H7 (cell line): ENCODE measurements at regions not wholly inside any gene's neighbourhood (a gene's known extent, or its start where the extent isn't known, plus 50 kb on each side); places are given as distances from the start of the nearest gene placed in this dataset.
"Not testable (repeated sequence)": the region's sequence is repeated elsewhere in the genome, so short reads cannot be mapped to it uniquely, and the experiment has no call there.

Source experiments
- DNase-seq: peaks from one replicate; pipeline ENCODE4 v3.0.0; 2012
- H3K27me3 ChIP-seq: 2 replicates; pipeline ENCODE4 v1.6.0; 2011; ENCODE audit warnings: mild to moderate bottlenecking, low read length; ENCODE audit not compliant: control insufficient read depth, insufficient read depth
- H3K36me3 ChIP-seq: replicated peaks from 2 replicates; pipeline ENCODE4 v1.5.1; 2011; ENCODE audit warnings: low read length; ENCODE audit not compliant: control insufficient read depth, insufficient read depth
- H3K4me3 ChIP-seq: 2 replicates; pipeline ENCODE4 v1.5.1; 2011; ENCODE audit warnings: low read depth, mild to moderate bottlenecking, control low read depth, low read length, moderate library complexity; ENCODE audit not compliant: insufficient read depth

DNA sequence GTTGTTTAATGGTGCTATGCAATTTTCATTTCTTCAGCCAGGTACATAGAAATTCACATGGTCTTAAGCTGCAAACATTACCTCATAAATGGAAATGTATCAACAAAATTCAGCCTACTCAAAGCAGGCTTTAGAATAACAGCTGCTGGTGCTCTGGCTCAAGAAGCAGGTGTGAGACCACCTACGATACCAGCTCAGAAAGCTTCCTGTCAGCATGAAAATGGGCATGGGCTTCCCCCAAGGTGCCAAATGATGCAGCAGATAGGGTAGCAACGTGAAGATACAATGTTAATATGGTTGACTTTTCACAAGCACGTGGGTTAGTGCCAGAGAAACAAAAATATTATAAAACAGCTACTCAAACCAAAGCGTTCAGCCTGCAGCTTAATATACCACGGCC, 343.4 kb upstream of the PRICKLE1 start:
- H3K27me3 ChIP-seq = no peaks in the 10 kb centered on the region

GRCh38 chr12:42926232-42926631, 336.7 kb upstream of the PRICKLE1 start:
- DNase-seq = no peak
- H3K4me3 ChIP-seq = no peak overlapping the region

More for the DNA sequence above, 343.4 kb upstream of the PRICKLE1 start:
- Histone ChIP-seq H3K4me3 (no peak overlapping the region), H3K36me3 (no peaks in the 10 kb centered on the region)
- no peak for DNase-seq

DNA sequence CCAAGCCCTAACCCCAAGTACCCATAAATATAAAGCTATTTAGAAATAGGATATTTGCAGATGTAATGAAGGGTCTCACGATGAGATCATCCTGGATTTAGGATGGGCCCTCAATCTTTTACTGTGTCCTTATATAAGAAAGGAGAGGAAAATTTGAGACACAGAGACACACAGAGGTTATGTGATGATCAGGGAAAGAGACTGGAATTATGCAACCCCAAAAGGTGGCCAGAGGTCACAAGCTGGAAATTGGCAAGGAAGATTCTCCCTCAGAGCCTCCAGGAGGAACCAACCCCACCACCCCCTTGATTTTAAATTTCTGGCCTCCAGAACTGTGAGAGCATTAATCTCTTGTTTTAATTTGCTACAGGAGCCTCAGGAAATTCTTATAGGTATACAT, 334.9 kb upstream of the PRICKLE1 start:
- Histone ChIP-seq H3K4me3 (no peak overlapping the region), H3K36me3 (no peaks in the 10 kb centered on the region)
- DNase-seq = no peak

More at GRCh38 chr12:42926232-42926631, 336.7 kb upstream of the PRICKLE1 start:
- Histone ChIP-seq H3K36me3 (no peaks in the 10 kb centered on the region), H3K27me3 (no peaks in the 10 kb centered on the region)

GRCh38 chr12:42923583-42923982, 334.0 kb upstream of the PRICKLE1 start:
- Histone ChIP-seq H3K27me3 (no peaks in the 10 kb centered on the region), H3K36me3 (no peaks in the 10 kb centered on the region), H3K4me3 (no peak overlapping the region)
- DNase-seq = no peak

More for the DNA sequence above, 334.9 kb upstream of the PRICKLE1 start:
- H3K27me3 ChIP-seq = no peaks in the 10 kb centered on the region

- no peak for DNase-seq
- Histone ChIP-seq H3K4me3 (no peak overlapping the region), H3K27me3 (no peaks in the 10 kb centered on the region), H3K36me3 (no peaks in the 10 kb centered on the region)
Observed at GRCh38 chr12:42923156-42923555, 333.6 kb upstream of the PRICKLE1 start.

- Histone ChIP-seq H3K27me3 (no peaks in the 10 kb centered on the region), H3K4me3 (no peak overlapping the region)
Observed at GRCh38 chr12:42922505-42922850, 332.9 kb upstream of the PRICKLE1 start.

DNA sequence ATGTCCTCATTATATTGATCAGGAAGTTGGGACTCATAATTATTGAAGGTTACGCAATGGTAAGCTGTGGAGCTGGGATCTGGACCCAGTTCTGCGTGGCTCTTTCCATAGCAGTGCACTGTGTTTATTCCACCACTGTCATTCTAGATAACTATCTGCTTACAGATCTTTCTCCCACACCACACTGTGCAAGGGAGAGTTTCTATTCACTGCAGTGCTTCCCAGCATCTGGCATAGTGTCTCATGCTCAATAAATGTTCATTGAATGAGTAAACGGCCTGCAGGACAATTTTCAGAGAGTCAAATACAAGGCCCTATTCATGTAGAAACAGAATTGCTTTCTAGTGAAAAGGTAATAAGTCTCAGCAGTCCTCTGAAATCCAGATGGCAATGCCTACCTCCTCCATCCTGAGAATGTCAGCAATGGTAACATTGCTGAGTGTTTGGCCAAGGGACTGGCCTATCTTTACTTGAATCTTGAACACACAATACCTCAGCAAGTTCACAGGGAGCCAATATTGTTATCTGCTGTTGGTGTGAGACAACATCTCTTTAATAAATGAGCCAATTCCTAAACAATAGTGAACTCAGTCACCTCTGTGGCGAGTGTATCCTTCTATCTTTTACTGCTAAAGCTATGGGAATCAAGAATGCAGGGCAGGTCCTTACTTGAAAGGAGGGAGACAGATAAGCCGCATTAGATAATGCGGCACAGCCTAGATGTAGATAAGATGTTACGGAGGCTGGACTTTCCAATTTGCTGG, 332.4 kb upstream of the PRICKLE1 start:
- no peak overlapping the region for H3K4me3 ChIP-seq
- H3K27me3 ChIP-seq = no peaks in the 10 kb centered on the region
- DNase-seq = no peak
- no peaks in the 10 kb centered on the region for H3K36me3 ChIP-seq

More at GRCh38 chr12:42922505-42922850, 332.9 kb upstream of the PRICKLE1 start:
- no peak for DNase-seq
- no peaks in the 10 kb centered on the region for H3K36me3 ChIP-seq

DNA sequence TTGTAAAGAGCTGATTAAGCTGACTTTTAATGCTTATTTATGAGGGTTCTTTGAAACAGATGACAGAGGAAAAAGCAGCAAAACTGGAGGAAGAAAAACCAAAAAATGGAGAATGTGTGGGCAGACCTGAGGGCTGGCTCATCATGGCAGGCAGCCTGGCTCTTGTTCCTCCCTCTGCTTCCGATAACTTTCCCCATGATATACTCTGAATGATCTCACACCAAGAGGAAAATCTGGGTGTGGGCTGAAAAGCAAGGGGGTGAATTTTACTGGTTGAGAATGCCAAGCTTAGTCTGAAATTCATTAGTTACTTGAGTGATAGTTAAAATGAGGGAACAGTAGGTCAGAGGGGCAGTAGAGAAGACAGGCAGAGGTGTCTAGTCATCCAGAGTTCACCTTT, 330.1 kb upstream of the PRICKLE1 start:
- H3K4me3 ChIP-seq = no peak overlapping the region
- no peaks in the 10 kb centered on the region for H3K36me3 ChIP-seq
- no peaks in the 10 kb centered on the region for H3K27me3 ChIP-seq
- no peak for DNase-seq

- H3K4me3 ChIP-seq = no peak overlapping the region
- DNase-seq = no peak
- no peaks in the 10 kb centered on the region for H3K27me3 ChIP-seq
- H3K36me3 ChIP-seq = no peaks in the 10 kb centered on the region
Observed at GRCh38 chr12:42918443-42918842, 328.9 kb upstream of the PRICKLE1 start.

DNA sequence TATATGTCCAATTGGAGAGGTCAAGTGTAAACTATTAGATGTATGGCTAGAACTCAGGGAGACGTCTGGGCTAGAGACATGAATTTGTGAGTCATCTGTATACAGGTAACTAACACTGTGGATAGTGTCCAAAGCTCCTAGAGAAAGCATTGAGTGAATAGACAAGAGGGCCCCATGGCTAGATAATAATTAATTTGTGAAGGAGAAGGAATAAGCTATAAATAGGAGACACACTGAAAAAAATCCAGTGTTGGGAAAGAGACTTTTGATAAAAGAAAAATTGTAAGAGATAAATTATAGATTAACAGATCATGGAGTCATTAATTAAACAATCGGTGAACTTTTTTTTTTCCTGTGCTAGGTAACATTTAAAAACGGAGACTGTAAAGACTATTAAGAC, 326.6 kb upstream of the PRICKLE1 start:
- Histone ChIP-seq H3K36me3 (no peaks in the 10 kb centered on the region), H3K4me3 (no peak overlapping the region)
- DNase-seq = no peak

DNA sequence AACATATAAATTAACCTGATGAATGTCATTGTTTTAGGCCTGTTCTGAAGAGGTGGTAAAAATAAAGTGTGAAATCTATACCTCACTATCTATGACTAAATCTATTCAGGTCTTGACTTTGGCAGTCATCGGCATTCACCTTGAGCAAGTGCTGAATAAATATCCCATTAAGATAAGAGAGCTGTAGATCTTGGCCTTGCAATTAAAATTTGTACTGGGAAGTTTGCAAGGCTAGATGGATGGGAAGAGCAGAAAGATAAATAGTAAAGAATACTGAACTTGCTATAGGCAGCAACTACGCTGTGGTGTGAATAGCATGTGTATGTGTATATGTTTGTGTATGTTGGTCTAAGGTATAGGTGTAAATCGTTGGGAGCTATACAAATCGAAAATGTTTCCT, 325.9 kb upstream of the PRICKLE1 start:
- no peaks in the 10 kb centered on the region for H3K27me3 ChIP-seq
- no peak for DNase-seq
- no peaks in the 10 kb centered on the region for H3K36me3 ChIP-seq
- H3K4me3 ChIP-seq = no peak overlapping the region

More for the DNA sequence above, 326.6 kb upstream of the PRICKLE1 start:
- no peaks in the 10 kb centered on the region for H3K27me3 ChIP-seq

DNA sequence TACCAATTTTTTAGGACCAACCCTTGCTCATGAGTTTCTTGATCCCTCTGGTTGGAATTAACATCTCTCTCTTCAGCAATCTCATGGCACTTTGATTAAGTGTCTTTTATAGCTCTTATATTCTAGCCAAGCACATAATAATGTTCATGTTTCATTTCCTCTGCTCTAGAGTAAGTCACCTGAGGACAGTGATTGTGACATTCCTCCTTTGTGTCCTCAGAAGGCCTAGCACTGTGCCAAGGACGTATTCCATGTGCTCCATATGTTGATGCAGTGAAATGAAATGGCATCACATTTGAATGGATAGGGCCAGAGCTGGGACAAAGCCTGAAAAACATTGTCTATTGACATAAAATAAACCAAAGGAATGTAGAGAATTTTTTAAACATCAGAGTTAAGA, 322.8 kb upstream of the PRICKLE1 start:
- DNase-seq = no peak
- Histone ChIP-seq H3K4me3 (no peak overlapping the region), H3K36me3 (no peaks in the 10 kb centered on the region), H3K27me3 (no peaks in the 10 kb centered on the region)

GRCh38 chr12:42910656-42911055, 321.1 kb upstream of the PRICKLE1 start:
- no peaks in the 10 kb centered on the region for H3K36me3 ChIP-seq
- H3K27me3 ChIP-seq = no peaks in the 10 kb centered on the region
- DNase-seq = no peak
- H3K4me3 ChIP-seq = no peak overlapping the region

- H3K27me3 ChIP-seq = no peaks in the 10 kb centered on the region
- no peak for DNase-seq
- no peaks in the 10 kb centered on the region for H3K36me3 ChIP-seq
- H3K4me3 ChIP-seq = no peak overlapping the region
Observed at GRCh38 chr12:42908712-42909111, 319.2 kb upstream of the PRICKLE1 start.

- DNase-seq, H3K27me3 ChIP-seq, H3K36me3 ChIP-seq, H3K4me3 ChIP-seq: not testable (repeated sequence)
Observed at GRCh38 chr12:42906801-42907200, 317.3 kb upstream of the PRICKLE1 start.

DNA sequence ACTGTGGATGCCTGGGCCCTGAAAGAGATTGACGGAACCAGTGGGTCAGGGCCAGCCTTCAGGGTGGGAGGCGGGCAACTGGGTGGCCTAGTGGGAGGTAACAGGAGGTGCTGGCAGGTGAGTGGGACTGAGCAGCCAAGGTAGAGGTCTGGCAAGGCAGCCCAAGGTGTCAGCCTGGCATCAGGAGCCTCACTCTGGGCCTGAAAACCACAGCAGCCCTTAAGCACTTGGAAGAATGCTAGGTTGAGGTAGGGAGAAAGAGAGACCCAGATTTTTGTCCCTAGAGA, 315.8 kb upstream of the PRICKLE1 start:
- Histone ChIP-seq H3K4me3 (no peak overlapping the region), H3K27me3 (no peaks in the 10 kb centered on the region), H3K36me3 (no peaks in the 10 kb centered on the region)
- no peak for DNase-seq
